ENCODE measurements at regions not wholly inside any gene's neighbourhood (a gene's known extent, or its start where the extent isn't known, plus 50 kb on each side); places are given as distances from the start of the nearest gene placed in this dataset.

- H3K27me3 Mint-ChIP-seq = no peaks in the 10 kb centered on the region
- POLR2A ChIA-PET = no interaction called here
- no peak overlapping the region for H3K27ac Mint-ChIP-seq
- intact Hi-C loops (cut with micrococcal nuclease) = no loop called here
- no peaks in the 10 kb centered on the region for H3K4me1 Mint-ChIP-seq (ENCODE audit: low read depth)
- no peak for DNase-seq
- H3K36me3 Mint-ChIP-seq = no peaks in the 10 kb centered on the region
- CTCF ChIA-PET = no interaction called here
- no peak overlapping the region for H3K4me3 Mint-ChIP-seq
- peaks cover 6% of the 10 kb centered on the region for H3K9me3 Mint-ChIP-seq
Measured at GRCh38 chr2:83665894-83666293, 793.2 kb downstream of the SUCLG1 start.

GRCh38 chr2:83665154-83665553 lies 793.9 kb downstream of the SUCLG1 start:
- ChIA-PET CTCF (no interaction called here), POLR2A (no interaction called here)
- Mint-ChIP-seq H3K27ac (no peak overlapping the region), H3K36me3 (no peaks in the 10 kb centered on the region), H3K4me3 (no peak overlapping the region), H3K9me3 (peaks cover 6% of the 10 kb centered on the region), H3K4me1 (ENCODE audit: low read depth) (no peaks in the 10 kb centered on the region), H3K27me3 (no peaks in the 10 kb centered on the region)
- no peak for DNase-seq
- intact Hi-C loops (cut with micrococcal nuclease) = no loop called here

- ChIA-PET CTCF (no interaction called here), POLR2A (no interaction called here)
- no peak for DNase-seq
- Mint-ChIP-seq H3K9me3 (peaks cover 3% of the 10 kb centered on the region), H3K4me1 (ENCODE audit: low read depth) (no peaks in the 10 kb centered on the region), H3K36me3 (no peaks in the 10 kb centered on the region), H3K27ac (no peak overlapping the region), H3K4me3 (no peak overlapping the region), H3K27me3 (no peaks in the 10 kb centered on the region)
- intact Hi-C loops (cut with micrococcal nuclease) = no loop called here
Measured at GRCh38 chr2:83661711-83662110, 797.4 kb downstream of the SUCLG1 start.

- ChIA-PET POLR2A (no interaction called here), CTCF (no interaction called here)
- Mint-ChIP-seq H3K27me3 (no peaks in the 10 kb centered on the region), H3K36me3 (no peaks in the 10 kb centered on the region), H3K9me3 (no peaks in the 10 kb centered on the region), H3K4me1 (ENCODE audit: low read depth) (no peaks in the 10 kb centered on the region), H3K27ac (no peak overlapping the region), H3K4me3 (no peak overlapping the region)
- no peak for DNase-seq
- intact Hi-C loops (cut with micrococcal nuclease) = no loop called here
Measured at GRCh38 chr2:83654091-83654611, 804.9 kb downstream of the SUCLG1 start.

GRCh38 chr2:83650898-83651297 lies 808.2 kb downstream of the SUCLG1 start:
- no peaks in the 10 kb centered on the region for H3K4me1 Mint-ChIP-seq (ENCODE audit: low read depth)
- intact Hi-C loops (cut with micrococcal nuclease) = no loop called here
- no peak for DNase-seq
- H3K27ac Mint-ChIP-seq = no peak overlapping the region
- ChIA-PET CTCF (no interaction called here), POLR2A (no interaction called here)
- H3K36me3 Mint-ChIP-seq = no peaks in the 10 kb centered on the region
- H3K27me3 Mint-ChIP-seq = no peaks in the 10 kb centered on the region
- no peaks in the 10 kb centered on the region for H3K9me3 Mint-ChIP-seq
- H3K4me3 Mint-ChIP-seq = no peak overlapping the region

- no peaks in the 10 kb centered on the region for H3K4me1 Mint-ChIP-seq (ENCODE audit: low read depth)
- no peaks in the 10 kb centered on the region for H3K36me3 Mint-ChIP-seq
- no peak overlapping the region for H3K27ac Mint-ChIP-seq
- no peaks in the 10 kb centered on the region for H3K9me3 Mint-ChIP-seq
- intact Hi-C loops (cut with micrococcal nuclease) = no loop called here
- no peaks in the 10 kb centered on the region for H3K27me3 Mint-ChIP-seq
- H3K4me3 Mint-ChIP-seq = no peak overlapping the region
- ChIA-PET CTCF (no interaction called here), POLR2A (no interaction called here)
- DNase-seq = no peak
Measured at GRCh38 chr2:83650161-83650560, 808.9 kb downstream of the SUCLG1 start.

- Mint-ChIP-seq H3K27ac (no peak overlapping the region), H3K27me3 (no peaks in the 10 kb centered on the region), H3K4me3 (no peak overlapping the region), H3K4me1 (ENCODE audit: low read depth) (no peaks in the 10 kb centered on the region), H3K36me3 (no peaks in the 10 kb centered on the region), H3K9me3 (no peaks in the 10 kb centered on the region)
- intact Hi-C loops (cut with micrococcal nuclease) = no loop called here
- ChIA-PET POLR2A (no interaction called here), CTCF (no interaction called here)
- no peak for DNase-seq
Measured at GRCh38 chr2:83640506-83640905, 818.6 kb downstream of the SUCLG1 start.

GRCh38 chr2:83633423-83633822 lies 825.7 kb downstream of the SUCLG1 start:
- Mint-ChIP-seq H3K36me3 (no peaks in the 10 kb centered on the region), H3K27me3 (no peaks in the 10 kb centered on the region), H3K9me3 (no peaks in the 10 kb centered on the region), H3K4me1 (ENCODE audit: low read depth) (no peaks in the 10 kb centered on the region), H3K4me3 (no peak overlapping the region), H3K27ac (no peak overlapping the region)
- ChIA-PET CTCF (no interaction called here), POLR2A (no interaction called here)
- DNase-seq = no peak
- intact Hi-C loops (cut with micrococcal nuclease) = no loop called here

GRCh38 chr2:83630351-83630750 lies 828.7 kb downstream of the SUCLG1 start:
- ChIA-PET CTCF (no interaction called here), POLR2A (no interaction called here)
- Mint-ChIP-seq H3K36me3 (no peaks in the 10 kb centered on the region), H3K4me1 (ENCODE audit: low read depth) (no peaks in the 10 kb centered on the region), H3K27ac (no peak overlapping the region), H3K4me3 (no peak overlapping the region), H3K9me3 (no peaks in the 10 kb centered on the region), H3K27me3 (no peaks in the 10 kb centered on the region)
- DNase-seq = no peak
- intact Hi-C loops (cut with micrococcal nuclease) = no loop called here

GRCh38 chr2:83615511-83615910 lies 843.6 kb downstream of the SUCLG1 start:
- H3K4me1 Mint-ChIP-seq (ENCODE audit: low read depth) = no peaks in the 10 kb centered on the region
- no peak overlapping the region for H3K4me3 Mint-ChIP-seq
- POLR2A ChIA-PET = no interaction called here
- H3K27me3 Mint-ChIP-seq = no peaks in the 10 kb centered on the region
- DNase-seq = no peak
- no peaks in the 10 kb centered on the region for H3K36me3 Mint-ChIP-seq
- intact Hi-C loops (cut with micrococcal nuclease) = no loop called here
- CTCF ChIA-PET = no interaction called here
- H3K9me3 Mint-ChIP-seq = peaks cover 17% of the 10 kb centered on the region
- no peak overlapping the region for H3K27ac Mint-ChIP-seq

- no peaks in the 10 kb centered on the region for H3K4me1 Mint-ChIP-seq (ENCODE audit: low read depth)
- H3K36me3 Mint-ChIP-seq = no peaks in the 10 kb centered on the region
- no peak overlapping the region for H3K4me3 Mint-ChIP-seq
- no peaks in the 10 kb centered on the region for H3K27me3 Mint-ChIP-seq
- POLR2A ChIA-PET = no interaction called here
- no peak overlapping the region for H3K27ac Mint-ChIP-seq
- intact Hi-C loops (cut with micrococcal nuclease) = no loop called here
- DNase-seq = no peak
- CTCF ChIA-PET = no interaction called here
- H3K9me3 Mint-ChIP-seq = peaks cover 26% of the 10 kb centered on the region
Measured at GRCh38 chr2:83613178-83613577, 845.9 kb downstream of the SUCLG1 start.

GRCh38 chr2:83602753-83603152 lies 856.3 kb downstream of the SUCLG1 start:
- H3K9me3 Mint-ChIP-seq = peaks cover 8% of the 10 kb centered on the region
- intact Hi-C loops (cut with micrococcal nuclease) = no loop called here
- no peak overlapping the region for H3K27ac Mint-ChIP-seq
- ChIA-PET CTCF (no interaction called here), POLR2A (no interaction called here)
- no peak overlapping the region for H3K4me3 Mint-ChIP-seq
- no peaks in the 10 kb centered on the region for H3K4me1 Mint-ChIP-seq (ENCODE audit: low read depth)
- DNase-seq = no peak
- no peaks in the 10 kb centered on the region for H3K36me3 Mint-ChIP-seq
- H3K27me3 Mint-ChIP-seq = no peaks in the 10 kb centered on the region

- DNase-seq = no peak
- CTCF ChIA-PET = no interaction called here
- Mint-ChIP-seq H3K4me3 (no peak overlapping the region), H3K36me3 (no peaks in the 10 kb centered on the region), H3K9me3 (peaks cover 5% of the 10 kb centered on the region), H3K27me3 (no peaks in the 10 kb centered on the region), H3K27ac (no peak overlapping the region), H3K4me1 (ENCODE audit: low read depth) (no peaks in the 10 kb centered on the region)
- intact Hi-C loops (cut with micrococcal nuclease) = no loop called here
- POLR2A ChIA-PET = no interaction called here
Measured at GRCh38 chr2:83596592-83597282, 862.3 kb downstream of the SUCLG1 start.

Data from activated CD4-positive, alpha-beta memory T cell treated with anti-CD3 and anti-CD28 coated beads for 36 hours (primary cell).